GM23338 (cell line): ENCODE measurements at regions not wholly inside any gene's neighbourhood (a gene's known extent, or its start where the extent isn't known, plus 50 kb on each side); places are given as distances from the start of the nearest gene placed in this dataset.

Source experiments
- ATAC-seq: fragments of 200-7000 bp; cut with Tn5 transposase; 3 replicates; pipeline ENCODE4 v1.9.1; 2020
- DNase-seq: peaks from one replicate; pipeline ENCODE4 v3.0.0-alpha.2; 2015; ENCODE audit warnings: low spot score
- H2AFZ ChIP-seq: fragments of 200-600 bp; sonication (generic); 2 replicates; pipeline ENCODE4 v1.8.0; 2016; ENCODE audit warnings: antibody characterized with exemption, mild to moderate bottlenecking, moderate library complexity
- H3F3A ChIP-seq: fragments of 200-600 bp; sonication (generic); replicated peaks from 2 replicates; pipeline ENCODE4 v1.8.0; 2017; ENCODE audit warnings: antibody characterized with exemption, mixed run types, low read depth
- H3K27ac ChIP-seq: fragments of 200-600 bp; sonication (generic); 2 replicates; pipeline ENCODE4 v1.6.1; 2016; ENCODE audit warnings: low read depth
- H3K27me3 ChIP-seq: fragments of 200-600 bp; sonication (generic); 2 replicates; pipeline ENCODE4 v1.8.0; 2016; ENCODE audit warnings: mild to moderate bottlenecking, mixed run types, moderate library complexity; ENCODE audit not compliant: insufficient read depth
- H3K36me3 ChIP-seq: fragments of 200-600 bp; sonication (generic); 2 replicates; pipeline ENCODE4 v1.8.0; 2016; ENCODE audit warnings: mild to moderate bottlenecking; ENCODE audit not compliant: insufficient read depth
- H3K4me1 ChIP-seq: fragments of 200-600 bp; sonication (generic); 2 replicates; pipeline ENCODE4 v1.8.0; 2016; ENCODE audit warnings: mild to moderate bottlenecking, moderate library complexity; ENCODE audit not compliant: insufficient read depth
- H3K4me2 ChIP-seq: fragments of 200-600 bp; sonication (generic); 2 replicates; pipeline ENCODE4 v1.7.1; 2017; ENCODE audit warnings: mixed run types
- H3K4me3 ChIP-seq: fragments of 200-600 bp; sonication (generic); 2 replicates; pipeline ENCODE4 v1.6.1; 2016; ENCODE audit warnings: mixed run types
- H3K79me2 ChIP-seq: fragments of 200-600 bp; sonication (generic); replicated peaks from 2 replicates; pipeline ENCODE4 v1.8.0; 2017; ENCODE audit warnings: mild to moderate bottlenecking; ENCODE audit not compliant: insufficient read depth
- H3K9me2 ChIP-seq: fragments of 200-600 bp; sonication (generic); 2 replicates; pipeline ENCODE4 v1.8.0; 2017; ENCODE audit not compliant: insufficient read depth
- H4K20me1 ChIP-seq: fragments of 200-600 bp; sonication (generic); replicated peaks from 2 replicates; pipeline ENCODE4 v1.8.0; 2017; ENCODE audit warnings: mild to moderate bottlenecking; ENCODE audit not compliant: insufficient read depth
- H3K27ac Mint-ChIP-seq: 2 replicates; pipeline ENCODE4 v1.8.0; 2020; ENCODE audit warnings: inconsistent platforms, mild to moderate bottlenecking, moderate library complexity, mixed read lengths
- H3K27me3 Mint-ChIP-seq: 3 replicates; pipeline ENCODE4 v1.8.0; 2022; ENCODE audit warnings: low read depth, mild to moderate bottlenecking, moderate library complexity, mixed read lengths, inconsistent platforms; ENCODE audit not compliant: insufficient read depth, poor library complexity
- H3K36me3 Mint-ChIP-seq: 3 replicates; pipeline ENCODE4 v1.8.0; 2021; ENCODE audit warnings: low read depth, mild to moderate bottlenecking, inconsistent platforms, moderate library complexity, mixed read lengths
- H3K4me1 Mint-ChIP-seq: 3 replicates; pipeline ENCODE4 v1.8.0; 2020; ENCODE audit warnings: mild to moderate bottlenecking, inconsistent platforms, mixed read lengths
- H3K4me3 Mint-ChIP-seq: 3 replicates; pipeline ENCODE4 v1.8.0; 2021; ENCODE audit warnings: moderate library complexity, mild to moderate bottlenecking, inconsistent platforms, mixed read lengths
- H3K9me3 Mint-ChIP-seq: 3 replicates; pipeline ENCODE4 v1.8.0; 2020; ENCODE audit warnings: moderate library complexity, mild to moderate bottlenecking, inconsistent platforms, mixed read lengths
- EZH2 ChIP-seq: fragments of 200-600 bp; sonication (generic); IDR thresholded peaks from one replicate; pipeline ENCODE4 v1.8.0; 2017; ENCODE audit warnings: antibody characterized with exemption, mild to moderate bottlenecking, low read depth; ENCODE audit not compliant: unreplicated experiment
- EZH2phosphoT487 ChIP-seq: fragments of 200-600 bp; sonication (generic); IDR thresholded peaks from one replicate; pipeline ENCODE4 v1.8.1; 2018; ENCODE audit warnings: antibody characterized with exemption; ENCODE audit not compliant: unreplicated experiment
- POLR2AphosphoS5 ChIP-seq: IDR thresholded peaks from 2 replicates; pipeline ENCODE4 v1.6.1; 2016; ENCODE audit warnings: antibody characterized with exemption, low read depth
- ZNF331 ChIP-seq: fragments of 250-450 bp; sonication (Bioruptor Pico); IDR thresholded peaks from 2 replicates; pipeline ENCODE4 v1.5.0; 2020; ENCODE audit warnings: low read depth, mild to moderate bottlenecking, moderate library complexity
- TF ChIP-seq, protein P1 (sequence below): IDR thresholded peaks from 2 replicates; pipeline ENCODE4 v1.6.1; 2016; ENCODE audit warnings: antibody characterized with exemption
- TF ChIP-seq, protein P2 (sequence below): IDR thresholded peaks from one replicate; pipeline ENCODE4 v1.6.1; 2018; ENCODE audit warnings: antibody characterized with exemption; ENCODE audit not compliant: unreplicated experiment
- TF ChIP-seq, protein P3 (sequence below): fragments of 250-450 bp; sonication (Bioruptor Pico); IDR thresholded peaks from 2 replicates; pipeline ENCODE4 v1.5.0; 2020; ENCODE audit warnings: mild to moderate bottlenecking, moderate library complexity

DNA sequence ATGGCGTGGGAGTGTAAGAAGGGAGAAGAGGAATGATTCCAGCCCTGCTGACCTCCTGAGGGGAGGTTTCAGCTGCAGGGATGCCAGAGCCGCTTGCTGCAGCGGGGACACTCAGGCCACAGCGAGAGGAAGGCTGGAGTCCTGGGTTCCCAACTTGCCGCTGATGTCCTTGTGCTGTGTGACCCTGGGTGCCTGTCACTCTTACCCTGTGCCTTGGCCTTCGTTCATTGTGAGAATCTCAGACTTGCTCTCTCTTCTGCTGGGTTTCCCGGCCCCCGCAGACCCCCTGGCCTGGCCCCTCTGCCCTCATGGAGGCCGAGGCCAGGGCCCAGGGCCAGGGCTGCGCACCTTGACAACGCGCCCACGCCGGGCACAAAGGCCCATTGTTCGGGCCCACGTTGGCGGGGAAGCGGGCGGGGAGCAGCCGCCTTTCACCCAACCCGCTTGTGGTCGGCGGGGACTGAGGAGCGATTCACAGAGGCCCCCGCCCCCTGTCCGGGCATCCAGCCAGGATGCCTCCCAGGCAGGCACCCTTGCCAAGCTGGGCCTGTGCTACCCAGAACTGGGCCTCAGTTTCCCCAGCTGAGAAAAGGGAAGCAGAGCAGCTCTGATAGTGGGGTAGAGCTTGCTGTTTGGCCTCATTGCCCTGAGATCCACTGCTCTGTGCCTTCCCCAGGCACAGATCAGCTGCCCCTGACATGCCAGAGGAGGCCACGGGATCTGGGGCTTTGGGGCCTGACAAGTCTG, 52.4 kb downstream of the CEBPB start:
- Mint-ChIP-seq H3K27ac (no peak overlapping the region), H3K27me3 (peaks cover 11% of the 10 kb centered on the region), H3K36me3 (no peaks in the 10 kb centered on the region), H3K9me3 (no peaks in the 10 kb centered on the region), H3K4me1 (peaks cover 3% of the 10 kb centered on the region; the same call in 2 of the 3 replicates), H3K4me3 (no peak overlapping the region)
- H3K36me3 ChIP-seq = no peaks in the 10 kb centered on the region
- no peaks in the 10 kb centered on the region for H3K4me1 ChIP-seq
- H3K4me2 ChIP-seq = no peak overlapping the region
- H3K4me3 ChIP-seq = no peak overlapping the region
- TF ChIP-seq, protein P1, sequence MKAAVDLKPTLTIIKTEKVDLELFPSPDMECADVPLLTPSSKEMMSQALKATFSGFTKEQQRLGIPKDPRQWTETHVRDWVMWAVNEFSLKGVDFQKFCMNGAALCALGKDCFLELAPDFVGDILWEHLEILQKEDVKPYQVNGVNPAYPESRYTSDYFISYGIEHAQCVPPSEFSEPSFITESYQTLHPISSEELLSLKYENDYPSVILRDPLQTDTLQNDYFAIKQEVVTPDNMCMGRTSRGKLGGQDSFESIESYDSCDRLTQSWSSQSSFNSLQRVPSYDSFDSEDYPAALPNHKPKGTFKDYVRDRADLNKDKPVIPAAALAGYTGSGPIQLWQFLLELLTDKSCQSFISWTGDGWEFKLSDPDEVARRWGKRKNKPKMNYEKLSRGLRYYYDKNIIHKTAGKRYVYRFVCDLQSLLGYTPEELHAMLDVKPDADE = no peak
- TF ChIP-seq POLR2AphosphoS5 = no peak
- no peak for TF ChIP-seq ZNF331
- no peak for TF ChIP-seq EZH2phosphoT487
- TF ChIP-seq, protein P2, sequence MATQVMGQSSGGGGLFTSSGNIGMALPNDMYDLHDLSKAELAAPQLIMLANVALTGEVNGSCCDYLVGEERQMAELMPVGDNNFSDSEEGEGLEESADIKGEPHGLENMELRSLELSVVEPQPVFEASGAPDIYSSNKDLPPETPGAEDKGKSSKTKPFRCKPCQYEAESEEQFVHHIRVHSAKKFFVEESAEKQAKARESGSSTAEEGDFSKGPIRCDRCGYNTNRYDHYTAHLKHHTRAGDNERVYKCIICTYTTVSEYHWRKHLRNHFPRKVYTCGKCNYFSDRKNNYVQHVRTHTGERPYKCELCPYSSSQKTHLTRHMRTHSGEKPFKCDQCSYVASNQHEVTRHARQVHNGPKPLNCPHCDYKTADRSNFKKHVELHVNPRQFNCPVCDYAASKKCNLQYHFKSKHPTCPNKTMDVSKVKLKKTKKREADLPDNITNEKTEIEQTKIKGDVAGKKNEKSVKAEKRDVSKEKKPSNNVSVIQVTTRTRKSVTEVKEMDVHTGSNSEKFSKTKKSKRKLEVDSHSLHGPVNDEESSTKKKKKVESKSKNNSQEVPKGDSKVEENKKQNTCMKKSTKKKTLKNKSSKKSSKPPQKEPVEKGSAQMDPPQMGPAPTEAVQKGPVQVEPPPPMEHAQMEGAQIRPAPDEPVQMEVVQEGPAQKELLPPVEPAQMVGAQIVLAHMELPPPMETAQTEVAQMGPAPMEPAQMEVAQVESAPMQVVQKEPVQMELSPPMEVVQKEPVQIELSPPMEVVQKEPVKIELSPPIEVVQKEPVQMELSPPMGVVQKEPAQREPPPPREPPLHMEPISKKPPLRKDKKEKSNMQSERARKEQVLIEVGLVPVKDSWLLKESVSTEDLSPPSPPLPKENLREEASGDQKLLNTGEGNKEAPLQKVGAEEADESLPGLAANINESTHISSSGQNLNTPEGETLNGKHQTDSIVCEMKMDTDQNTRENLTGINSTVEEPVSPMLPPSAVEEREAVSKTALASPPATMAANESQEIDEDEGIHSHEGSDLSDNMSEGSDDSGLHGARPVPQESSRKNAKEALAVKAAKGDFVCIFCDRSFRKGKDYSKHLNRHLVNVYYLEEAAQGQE = no peak
- TF ChIP-seq, protein P3, sequence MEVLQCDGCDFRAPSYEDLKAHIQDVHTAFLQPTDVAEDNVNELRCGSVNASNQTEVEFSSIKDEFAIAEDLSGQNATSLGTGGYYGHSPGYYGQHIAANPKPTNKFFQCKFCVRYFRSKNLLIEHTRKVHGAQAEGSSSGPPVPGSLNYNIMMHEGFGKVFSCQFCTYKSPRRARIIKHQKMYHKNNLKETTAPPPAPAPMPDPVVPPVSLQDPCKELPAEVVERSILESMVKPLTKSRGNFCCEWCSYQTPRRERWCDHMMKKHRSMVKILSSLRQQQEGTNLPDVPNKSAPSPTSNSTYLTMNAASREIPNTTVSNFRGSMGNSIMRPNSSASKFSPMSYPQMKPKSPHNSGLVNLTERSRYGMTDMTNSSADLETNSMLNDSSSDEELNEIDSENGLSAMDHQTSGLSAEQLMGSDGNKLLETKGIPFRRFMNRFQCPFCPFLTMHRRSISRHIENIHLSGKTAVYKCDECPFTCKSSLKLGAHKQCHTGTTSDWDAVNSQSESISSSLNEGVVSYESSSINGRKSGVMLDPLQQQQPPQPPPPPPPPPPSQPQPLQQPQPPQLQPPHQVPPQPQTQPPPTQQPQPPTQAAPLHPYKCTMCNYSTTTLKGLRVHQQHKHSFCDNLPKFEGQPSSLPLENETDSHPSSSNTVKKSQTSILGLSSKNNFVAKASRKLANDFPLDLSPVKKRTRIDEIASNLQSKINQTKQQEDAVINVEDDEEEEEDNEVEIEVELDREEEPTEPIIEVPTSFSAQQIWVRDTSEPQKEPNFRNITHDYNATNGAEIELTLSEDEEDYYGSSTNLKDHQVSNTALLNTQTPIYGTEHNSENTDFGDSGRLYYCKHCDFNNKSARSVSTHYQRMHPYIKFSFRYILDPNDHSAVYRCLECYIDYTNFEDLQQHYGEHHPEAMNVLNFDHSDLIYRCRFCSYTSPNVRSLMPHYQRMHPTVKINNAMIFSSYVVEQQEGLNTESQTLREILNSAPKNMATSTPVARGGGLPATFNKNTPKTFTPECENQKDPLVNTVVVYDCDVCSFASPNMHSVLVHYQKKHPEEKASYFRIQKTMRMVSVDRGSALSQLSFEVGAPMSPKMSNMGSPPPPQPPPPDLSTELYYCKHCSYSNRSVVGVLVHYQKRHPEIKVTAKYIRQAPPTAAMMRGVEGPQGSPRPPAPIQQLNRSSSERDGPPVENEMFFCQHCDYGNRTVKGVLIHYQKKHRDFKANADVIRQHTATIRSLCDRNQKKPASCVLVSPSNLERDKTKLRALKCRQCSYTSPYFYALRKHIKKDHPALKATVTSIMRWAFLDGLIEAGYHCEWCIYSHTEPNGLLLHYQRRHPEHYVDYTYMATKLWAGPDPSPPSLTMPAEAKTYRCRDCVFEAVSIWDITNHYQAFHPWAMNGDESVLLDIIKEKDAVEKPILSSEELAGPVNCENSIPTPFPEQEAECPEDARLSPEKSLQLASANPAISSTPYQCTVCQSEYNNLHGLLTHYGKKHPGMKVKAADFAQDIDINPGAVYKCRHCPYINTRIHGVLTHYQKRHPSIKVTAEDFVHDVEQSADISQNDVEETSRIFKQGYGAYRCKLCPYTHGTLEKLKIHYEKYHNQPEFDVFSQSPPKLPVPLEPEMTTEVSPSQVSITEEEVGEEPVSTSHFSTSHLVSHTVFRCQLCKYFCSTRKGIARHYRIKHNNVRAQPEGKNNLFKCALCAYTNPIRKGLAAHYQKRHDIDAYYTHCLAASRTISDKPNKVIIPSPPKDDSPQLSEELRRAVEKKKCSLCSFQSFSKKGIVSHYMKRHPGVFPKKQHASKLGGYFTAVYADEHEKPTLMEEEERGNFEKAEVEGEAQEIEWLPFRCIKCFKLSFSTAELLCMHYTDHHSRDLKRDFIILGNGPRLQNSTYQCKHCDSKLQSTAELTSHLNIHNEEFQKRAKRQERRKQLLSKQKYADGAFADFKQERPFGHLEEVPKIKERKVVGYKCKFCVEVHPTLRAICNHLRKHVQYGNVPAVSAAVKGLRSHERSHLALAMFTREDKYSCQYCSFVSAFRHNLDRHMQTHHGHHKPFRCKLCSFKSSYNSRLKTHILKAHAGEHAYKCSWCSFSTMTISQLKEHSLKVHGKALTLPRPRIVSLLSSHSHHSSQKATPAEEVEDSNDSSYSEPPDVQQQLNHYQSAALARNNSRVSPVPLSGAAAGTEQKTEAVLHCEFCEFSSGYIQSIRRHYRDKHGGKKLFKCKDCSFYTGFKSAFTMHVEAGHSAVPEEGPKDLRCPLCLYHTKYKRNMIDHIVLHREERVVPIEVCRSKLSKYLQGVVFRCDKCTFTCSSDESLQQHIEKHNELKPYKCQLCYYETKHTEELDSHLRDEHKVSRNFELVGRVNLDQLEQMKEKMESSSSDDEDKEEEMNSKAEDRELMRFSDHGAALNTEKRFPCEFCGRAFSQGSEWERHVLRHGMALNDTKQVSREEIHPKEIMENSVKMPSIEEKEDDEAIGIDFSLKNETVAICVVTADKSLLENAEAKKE (CRISPR knock-in tag) = no peak
- TF ChIP-seq EZH2 = no peak
- H2AFZ ChIP-seq = 0 out of 2 replicates have a peak overlapping the region, but pooled peaks have one; percentile 32
- no peak overlapping the region for H3K27ac ChIP-seq
- H4K20me1 ChIP-seq = no peaks in the 10 kb centered on the region
- H3K27me3 ChIP-seq = no peaks in the 10 kb centered on the region
- ATAC-seq (no peak), DNase-seq (no peak)
- H3K79me2 ChIP-seq = no peaks in the 10 kb centered on the region
- no peaks in the 10 kb centered on the region for H3F3A ChIP-seq
- H3K9me2 ChIP-seq = no peaks in the 10 kb centered on the region
